ELR (cell line): ENCODE measurements at regions not wholly inside any gene's neighbourhood (a gene's known extent, or its start where the extent isn't known, plus 50 kb on each side); places are given as distances from the start of the nearest gene placed in this dataset.
A peak's percentile ranks its signal among the peaks of the same experiment; 100 is the strongest.
"Not testable (repeated sequence)": the region's sequence is repeated elsewhere in the genome, so short reads cannot be mapped to it uniquely, and the experiment has no call there.

ENCODE experiments used
- DNase-seq: peaks from one replicate; pipeline ENCODE4 v3.0.0-alpha.2; 2015; ENCODE audit warnings: low read depth

DNA sequence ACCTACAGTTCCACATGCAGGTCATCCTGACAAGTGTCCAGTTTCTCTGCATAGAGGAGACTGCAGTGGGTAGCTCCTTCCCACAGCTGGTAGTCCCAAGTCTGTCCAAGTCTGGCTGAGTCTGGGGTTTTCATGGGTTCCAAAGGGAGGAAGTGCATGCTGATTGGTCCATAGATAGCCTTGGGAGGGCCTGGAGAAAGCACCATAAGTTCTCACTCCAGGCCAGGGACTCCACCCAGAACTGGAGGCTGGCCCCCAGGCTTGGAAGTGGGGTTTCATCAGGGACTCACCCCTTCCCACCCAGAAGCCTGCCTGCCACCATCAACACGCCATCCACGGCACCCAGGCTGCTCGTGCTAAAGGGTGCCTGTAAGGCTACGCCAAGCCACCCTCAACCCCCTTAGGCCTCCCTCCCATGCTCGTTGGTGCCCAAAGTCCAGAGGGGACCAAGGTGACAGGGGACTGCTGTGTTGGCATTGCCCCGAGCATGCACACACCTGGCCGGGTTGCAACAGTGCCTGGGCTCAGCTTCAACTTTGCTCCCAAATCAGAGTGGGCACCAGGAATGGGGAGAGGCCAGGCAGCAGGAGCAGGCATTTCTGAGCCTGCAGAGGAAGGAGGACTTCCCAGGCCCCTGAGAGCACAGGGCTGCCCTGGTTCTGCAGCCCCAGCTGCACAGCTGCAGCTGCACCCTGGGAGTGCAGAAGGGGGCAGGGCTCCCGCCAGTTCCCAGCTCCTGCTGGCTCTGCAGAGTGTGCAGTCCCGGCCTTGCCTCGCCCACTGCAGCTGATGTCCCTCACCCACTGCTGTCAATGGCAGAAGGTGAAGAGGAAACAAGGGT, 116.5 kb upstream of the MAP2 start:
- DNase-seq = no peak

GRCh38 chr2:209308415-209308814, 115.4 kb upstream of the MAP2 start:
- no peak for DNase-seq

- no peak for DNase-seq
Observed at GRCh38 chr2:209311948-209312347, 111.9 kb upstream of the MAP2 start.

GRCh38 chr2:209312450-209312849, 111.4 kb upstream of the MAP2 start:
- DNase-seq = not testable (repeated sequence)

DNA sequence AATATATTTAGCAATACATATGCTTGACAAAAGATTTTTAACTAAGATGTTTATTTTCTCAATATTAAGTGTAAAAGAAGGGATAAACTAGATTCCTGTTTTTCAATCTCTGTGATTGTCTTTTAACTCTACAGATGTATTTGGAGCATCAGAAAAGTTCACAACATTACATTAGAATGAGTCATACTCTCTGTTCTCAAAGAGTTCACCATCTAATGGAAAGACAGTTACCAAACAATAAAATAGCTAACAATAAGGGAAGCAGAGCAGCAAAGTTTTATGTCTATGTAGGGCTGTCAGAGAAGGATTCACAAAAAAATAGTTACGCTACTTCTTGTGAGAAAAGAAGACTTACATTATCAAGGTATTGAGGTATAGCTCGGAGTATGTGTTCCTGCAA, 109.2 kb upstream of the MAP2 start:
- DNase-seq = peak; percentile 23

DNA sequence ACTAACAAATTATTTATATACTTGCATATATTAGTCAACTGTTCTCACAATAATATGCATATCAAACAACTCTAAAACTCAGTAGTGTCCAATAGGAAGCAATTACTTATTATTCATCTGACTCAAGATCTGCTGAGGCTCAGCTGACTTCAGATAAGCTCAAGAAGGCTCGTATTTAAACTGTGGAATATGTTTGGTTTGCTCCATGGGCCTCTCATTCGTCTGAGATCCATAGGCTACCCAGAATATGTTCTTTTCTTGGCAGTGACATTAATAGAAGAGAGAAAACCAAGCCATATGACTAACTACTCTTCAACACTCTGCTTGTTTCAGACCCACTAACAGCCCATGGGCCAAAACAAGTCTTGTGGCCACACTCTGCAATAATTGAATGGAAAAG, 107.7 kb upstream of the MAP2 start:
- no peak for DNase-seq

DNA sequence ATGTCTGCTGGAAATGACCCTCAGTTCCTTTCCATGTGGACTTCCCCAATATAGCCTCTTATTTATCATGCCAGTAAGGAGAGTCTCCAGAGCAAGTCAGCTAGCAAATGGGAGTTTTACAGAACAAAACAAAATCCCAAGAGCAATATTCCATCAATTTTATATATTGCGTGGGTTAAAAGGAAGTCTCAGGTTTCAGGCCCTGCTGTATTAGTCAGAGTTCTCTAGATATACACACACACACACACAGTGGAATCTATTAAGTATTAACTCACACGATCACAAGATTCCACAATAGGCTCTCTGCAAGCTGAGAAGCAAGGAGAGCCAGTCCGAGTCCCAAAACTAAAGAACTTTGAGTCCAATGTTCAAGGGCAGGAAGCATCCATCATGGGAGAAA, 102.8 kb upstream of the MAP2 start:
- peak; percentile 45 for DNase-seq

- no peak for DNase-seq
Observed at GRCh38 chr2:209321581-209321980, 102.3 kb upstream of the MAP2 start.

- peak; percentile 17 for DNase-seq
Observed at GRCh38 chr2:209322041-209322440, 101.8 kb upstream of the MAP2 start.

DNA sequence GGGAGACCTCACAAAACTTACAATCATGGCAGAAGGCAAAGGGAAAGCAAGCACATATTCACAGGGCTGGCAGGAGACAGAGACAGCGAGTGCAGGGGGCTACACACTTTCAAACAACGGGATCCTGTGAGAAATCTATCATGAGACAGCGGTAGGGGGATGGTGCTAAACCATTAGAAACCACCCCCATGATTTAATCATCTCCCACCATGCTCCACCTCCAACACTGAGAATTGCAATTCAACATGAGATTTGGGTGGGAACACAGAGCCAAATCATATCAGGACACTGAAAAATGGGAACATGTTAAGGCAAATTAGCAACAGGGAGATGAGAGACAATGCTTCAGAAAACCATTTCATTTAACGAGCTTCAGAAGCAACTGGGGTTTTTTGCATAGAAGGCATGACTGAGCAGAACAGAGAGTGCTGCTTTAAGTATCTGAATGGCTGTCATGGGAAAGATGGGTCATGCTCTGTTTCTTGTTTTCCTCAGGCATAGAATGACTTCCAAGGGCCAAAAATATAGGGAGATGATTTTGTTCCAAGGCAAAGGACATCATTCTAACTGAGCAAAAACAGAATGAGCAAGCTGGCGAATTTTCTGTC, 100.8 kb upstream of the MAP2 start:
- no peak for DNase-seq

GRCh38 chr2:209323738-209324137, 100.1 kb upstream of the MAP2 start:
- no peak for DNase-seq

DNA sequence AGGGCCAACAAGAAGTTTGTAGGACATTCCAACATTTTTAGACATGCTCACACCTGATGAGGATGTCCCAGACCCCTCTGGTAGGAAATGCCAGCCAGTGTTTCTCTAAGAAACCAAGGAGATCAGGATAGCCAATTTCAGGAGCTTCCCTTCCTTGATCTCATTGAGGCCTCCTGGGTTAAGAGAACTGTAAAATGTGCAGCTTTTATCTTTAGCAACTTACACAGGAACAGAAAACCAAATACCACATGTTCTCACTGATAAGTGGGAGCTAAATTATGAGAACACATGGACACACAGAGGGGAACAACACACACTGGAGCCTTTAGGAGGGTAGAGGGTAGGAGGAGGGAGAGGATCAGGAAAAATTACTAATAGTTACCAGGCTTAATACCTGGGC, 99.6 kb upstream of the MAP2 start:
- no peak for DNase-seq

DNA sequence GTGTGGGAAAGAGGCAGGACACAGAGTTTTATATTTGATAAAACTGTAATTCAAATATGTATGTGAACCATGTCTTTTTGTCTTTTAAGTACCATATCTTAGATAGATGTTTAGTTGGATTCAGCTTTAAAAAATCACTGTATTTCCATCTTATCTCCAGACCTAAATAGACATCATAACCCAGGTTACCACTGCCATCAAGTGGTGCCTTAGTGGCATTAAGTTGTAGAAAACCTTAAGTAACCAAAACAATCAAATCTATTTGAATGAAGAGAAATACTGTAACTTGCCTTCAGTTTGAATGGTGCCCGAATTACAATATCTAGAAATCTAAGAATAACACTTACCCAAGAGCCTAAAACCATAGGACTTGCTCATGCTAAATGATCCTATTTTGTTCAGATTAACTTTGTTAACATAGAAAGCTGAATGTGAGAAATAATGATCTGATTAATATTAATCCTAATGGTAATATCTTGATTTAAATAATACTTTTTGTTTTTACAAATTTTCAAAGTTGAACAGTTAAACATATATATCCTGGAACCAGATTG, 92.5 kb upstream of the MAP2 start:
- DNase-seq = peak; percentile 54

- peak; percentile 75 for DNase-seq
Observed at GRCh38 chr2:209334188-209335017, 89.4 kb upstream of the MAP2 start.

- no peak for DNase-seq
Observed at GRCh38 chr2:209340522-209340921, 83.3 kb upstream of the MAP2 start.

DNA sequence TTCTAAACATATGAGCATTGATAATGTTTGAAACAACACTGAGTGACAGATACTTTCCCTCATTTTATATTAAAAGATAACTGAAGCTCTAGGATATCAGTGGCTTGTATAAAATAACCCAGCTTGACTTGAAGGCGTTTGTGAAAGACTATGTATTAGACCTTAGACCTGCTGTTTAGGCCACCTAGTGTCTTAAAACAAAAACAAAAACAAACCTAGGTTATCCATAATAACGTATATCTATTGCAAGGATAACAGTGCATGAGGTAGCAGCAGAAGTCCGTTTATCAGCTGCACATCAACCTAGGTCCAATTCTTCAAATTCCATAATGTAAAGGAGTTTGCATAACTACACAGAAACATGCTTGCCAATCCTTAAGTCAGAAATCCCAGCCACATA, 79.5 kb upstream of the MAP2 start:
- no peak for DNase-seq

DNA sequence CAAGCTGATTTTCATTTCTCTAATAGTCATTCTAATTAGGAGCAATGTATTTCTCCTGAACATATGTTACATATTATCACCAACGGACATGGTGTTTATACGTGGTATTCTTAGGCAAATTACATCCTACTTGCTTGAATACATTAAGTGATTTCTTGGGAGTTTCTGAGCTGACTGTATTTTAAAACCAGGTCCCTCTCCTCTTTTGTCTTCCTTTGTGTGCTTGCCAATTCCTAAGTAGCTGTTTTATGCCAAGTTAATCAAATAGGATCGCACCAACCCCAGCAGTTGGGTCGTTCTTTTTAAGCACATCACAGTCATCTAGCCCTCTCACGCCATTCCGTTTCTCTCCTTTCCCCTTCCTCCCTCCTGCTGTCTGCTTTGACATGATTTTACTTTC, 75.4 kb upstream of the MAP2 start:
- DNase-seq = no peak

GRCh38 chr2:209351636-209352035, 72.2 kb upstream of the MAP2 start:
- peak; percentile 9 for DNase-seq

DNA sequence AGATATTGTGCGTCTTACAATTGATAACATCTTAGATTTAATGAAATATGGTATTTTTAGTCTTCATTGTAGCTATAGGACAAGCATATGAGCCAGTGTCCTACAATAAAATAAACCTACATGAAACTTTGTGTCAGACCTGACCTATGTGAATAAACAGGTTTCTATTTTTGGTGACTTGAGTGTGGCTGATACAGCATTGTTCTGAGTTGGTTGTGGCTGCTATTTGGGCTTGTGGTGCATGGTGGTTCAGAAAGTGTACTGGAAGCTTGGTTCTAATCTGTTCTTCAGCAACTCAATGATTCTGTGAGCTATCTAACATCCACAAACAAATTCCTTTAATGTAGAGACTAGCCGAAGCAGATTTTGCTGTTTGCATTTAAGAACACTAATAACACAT, 64.9 kb upstream of the MAP2 start:
- no peak for DNase-seq

GRCh38 chr2:209367075-209367747, 56.6 kb upstream of the MAP2 start:
- DNase-seq = peak; percentile 47

DNA sequence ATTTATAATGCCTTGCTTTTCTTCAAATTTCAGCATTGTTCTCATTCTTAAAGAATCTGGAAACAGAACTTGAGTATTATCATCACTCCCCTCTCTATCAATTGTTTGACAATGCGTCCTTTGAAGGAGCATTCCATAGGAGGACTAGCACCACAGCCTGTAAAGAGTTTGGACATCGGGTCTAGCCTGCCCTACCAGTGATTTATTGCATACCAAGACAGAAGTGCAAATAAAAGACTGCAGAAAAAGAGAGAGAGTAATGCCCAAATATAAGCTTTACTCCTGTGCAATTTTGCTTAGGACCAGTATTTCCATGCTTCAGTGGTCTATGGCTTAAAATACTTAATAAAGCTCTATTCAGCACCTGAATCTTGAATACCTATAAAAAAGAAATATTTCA, 55.4 kb upstream of the MAP2 start:
- DNase-seq = peak; percentile 25

- DNase-seq = peak; percentile 99
Observed at GRCh38 chr2:209368914-209369313, 54.9 kb upstream of the MAP2 start.
